ENCODE measurements at regions not wholly inside any gene's neighbourhood (a gene's known extent, or its start where the extent isn't known, plus 50 kb on each side); places are given as distances from the start of the nearest gene placed in this dataset.
"Not testable (repeated sequence)": the region's sequence is repeated elsewhere in the genome, so short reads cannot be mapped to it uniquely, and the experiment has no call there.

DNA sequence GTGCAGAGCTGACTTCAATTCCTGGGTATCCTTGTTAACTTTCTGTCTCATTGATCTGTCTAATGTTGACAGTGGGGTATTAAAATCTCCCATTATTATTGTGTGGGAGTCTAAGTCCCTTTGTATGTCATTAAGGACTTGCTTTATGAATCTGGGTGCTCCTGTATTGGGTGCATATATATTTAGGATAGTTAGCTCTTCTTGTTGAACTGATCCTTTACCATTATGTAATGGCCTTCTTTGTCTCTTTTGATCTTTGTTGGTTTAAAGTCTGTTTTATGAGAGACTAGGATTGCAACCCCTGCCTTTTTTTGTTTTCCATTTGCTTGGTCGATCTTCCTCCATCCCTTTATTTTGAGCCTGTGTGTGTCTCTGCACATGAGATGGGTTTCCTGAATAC lies 5269.5 kb upstream of the TPTE start:
- H3K27ac ChIP-seq (ENCODE audit: low read depth, low read length, poor library complexity, severe bottlenecking); H3K9ac ChIP-seq (ENCODE audit: low read length); H3F3A ChIP-seq (ENCODE audit: insufficient read depth, low read length); H3K27me3 ChIP-seq (ENCODE audit: insufficient read depth, low read length); H3K79me2 ChIP-seq (ENCODE audit: insufficient read depth, low read length); H3K4me3 ChIP-seq (ENCODE audit: low read depth, low read length, poor library complexity, severe bottlenecking); H3K4me1 ChIP-seq (ENCODE audit: insufficient read depth, low read length, severe bottlenecking); H4K20me1 ChIP-seq (ENCODE audit: insufficient read depth, low read length); H3K9me3 ChIP-seq (ENCODE audit: low read length); H3K9me2 ChIP-seq (ENCODE audit: low read depth, low read length); H2AFZ ChIP-seq (ENCODE audit: low read length); H3K4me2 ChIP-seq (ENCODE audit: low read length); H3K36me3 ChIP-seq (ENCODE audit: insufficient read depth, low read length): not testable (repeated sequence)

All from OCI-LY1 (cell line).